ENCODE measurements at regions not wholly inside any gene's neighbourhood (a gene's known extent, or its start where the extent isn't known, plus 50 kb on each side); places are given as distances from the start of the nearest gene placed in this dataset.

DNA sequence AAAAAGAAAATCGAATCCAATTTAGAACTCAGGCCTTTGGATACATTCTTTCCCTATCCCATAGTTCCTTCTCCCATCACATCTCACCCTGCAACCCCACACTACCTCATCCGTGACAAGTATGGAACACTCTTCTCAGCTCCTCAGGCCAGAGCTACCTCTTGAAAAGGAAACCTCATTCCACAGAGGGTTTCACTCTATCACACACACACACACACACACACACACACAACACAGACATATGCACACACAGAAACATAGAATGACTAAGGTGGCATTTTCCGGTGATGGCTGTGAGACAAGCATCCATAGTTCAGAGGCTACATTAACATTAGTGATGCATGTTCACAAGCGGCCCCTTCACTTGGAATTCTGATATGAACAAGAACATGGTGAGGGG lies 122.0 kb upstream of the HES1 start:
- Histone ChIP-seq H3K9me3 (no peaks in the 10 kb centered on the region), H3K36me3 (ENCODE audit: low read depth) (no peaks in the 10 kb centered on the region), H3K4me3 (no peak overlapping the region), H3K4me1 (ENCODE audit: low read depth) (no peaks in the 10 kb centered on the region)
- intact Hi-C loops (cut with DNase I, micrococcal nuclease) = no loop called here
- ATAC-seq (no peak), DNase-seq (no peak)
- no peak for TF ChIP-seq CTCF (IDR thresholded peaks at IDR 0.05)

GRCh38 chr3:194014756-194015155 lies 121.2 kb upstream of the HES1 start:
- no peaks in the 10 kb centered on the region for H3K9me3 ChIP-seq
- intact Hi-C loops (cut with DNase I, micrococcal nuclease) = no loop called here
- no peak for DNase-seq
- no peak for TF ChIP-seq CTCF (IDR thresholded peaks at IDR 0.05)
- no peak overlapping the region for H3K4me3 ChIP-seq
- no peaks in the 10 kb centered on the region for H3K36me3 ChIP-seq (ENCODE audit: low read depth)
- ATAC-seq = no peak
- no peaks in the 10 kb centered on the region for H3K4me1 ChIP-seq (ENCODE audit: low read depth)

- no peak for TF ChIP-seq CTCF (IDR thresholded peaks at IDR 0.05)
- Histone ChIP-seq H3K36me3 (ENCODE audit: low read depth) (no peaks in the 10 kb centered on the region), H3K4me1 (ENCODE audit: low read depth) (no peaks in the 10 kb centered on the region), H3K9me3 (no peaks in the 10 kb centered on the region), H3K4me3 (no peak overlapping the region)
- intact Hi-C loops (cut with DNase I, micrococcal nuclease) = no loop called here
- DNase-seq (no peak), ATAC-seq (no peak)
Observed at GRCh38 chr3:194019398-194020165, 116.4 kb upstream of the HES1 start.

DNA sequence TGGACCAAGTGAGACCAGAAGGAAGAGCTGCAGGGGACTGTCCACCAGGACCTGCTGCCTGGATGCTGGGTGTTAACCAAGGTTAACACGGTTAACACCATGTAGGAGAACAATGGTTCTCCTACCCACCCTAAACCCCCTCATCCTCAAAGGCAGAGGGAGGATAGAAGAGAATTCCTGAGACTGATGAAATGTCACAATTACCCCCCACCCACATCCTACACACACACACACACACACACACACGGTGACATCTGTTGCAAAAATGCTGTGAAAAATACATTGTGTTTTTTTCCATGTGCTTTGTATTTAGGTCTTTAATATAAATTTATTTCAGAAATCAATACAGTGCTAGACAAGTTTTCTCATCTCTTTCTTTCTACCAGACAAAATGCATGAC lies 113.9 kb upstream of the HES1 start:
- H3K36me3 ChIP-seq (ENCODE audit: low read depth) = no peaks in the 10 kb centered on the region
- no peak overlapping the region for H3K4me3 ChIP-seq
- no peak for TF ChIP-seq CTCF (IDR thresholded peaks at IDR 0.05)
- ATAC-seq (no peak), DNase-seq (no peak)
- no peaks in the 10 kb centered on the region for H3K4me1 ChIP-seq (ENCODE audit: low read depth)
- intact Hi-C loops (cut with DNase I, micrococcal nuclease) = no loop called here
- no peaks in the 10 kb centered on the region for H3K9me3 ChIP-seq

DNA sequence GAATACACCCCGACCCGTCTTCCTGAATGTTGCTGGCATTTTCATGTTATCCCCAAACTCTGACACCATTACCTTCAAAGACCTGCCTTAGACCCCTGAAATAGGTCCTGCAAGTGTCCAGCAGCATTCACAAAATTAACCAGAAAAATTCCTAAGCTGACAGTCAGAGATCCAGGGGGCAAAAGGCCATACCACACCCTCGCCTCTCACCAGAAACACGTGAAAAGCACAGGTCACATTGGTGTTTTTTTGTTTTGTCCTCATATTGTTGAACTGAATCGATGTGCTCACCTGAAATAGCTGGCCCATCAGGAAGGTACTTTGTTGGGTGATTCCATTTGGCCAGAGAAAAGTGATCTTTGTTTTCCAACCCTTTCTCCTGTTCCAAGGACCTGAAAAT lies 113.1 kb upstream of the HES1 start:
- no peaks in the 10 kb centered on the region for H3K4me1 ChIP-seq (ENCODE audit: low read depth)
- H3K36me3 ChIP-seq (ENCODE audit: low read depth) = no peaks in the 10 kb centered on the region
- intact Hi-C loops (cut with DNase I, micrococcal nuclease) = no loop called here
- no peak for DNase-seq
- no peak overlapping the region for H3K4me3 ChIP-seq
- no peak for ATAC-seq
- no peaks in the 10 kb centered on the region for H3K9me3 ChIP-seq
- TF ChIP-seq CTCF (IDR thresholded peaks at IDR 0.05) = no peak
